ENCODE measurements at regions not wholly inside any gene's neighbourhood (a gene's known extent, or its start where the extent isn't known, plus 50 kb on each side); places are given as distances from the start of the nearest gene placed in this dataset.
"Not testable (repeated sequence)": the region's sequence is repeated elsewhere in the genome, so short reads cannot be mapped to it uniquely, and the experiment has no call there.

- Mint-ChIP-seq H3K36me3 (ENCODE audit: low read depth) (no peaks in the 10 kb centered on the region), H3K27me3 (ENCODE audit: low read depth) (no peaks in the 10 kb centered on the region), H3K4me1 (ENCODE audit: low read depth) (no peaks in the 10 kb centered on the region), H3K4me3 (no peak overlapping the region), H3K9me3 (peaks cover 16% of the 10 kb centered on the region), H3K27ac (no peak overlapping the region)
These were observed 325.3 kb upstream of the LRRC4C start for GRCh38 chr11:41784513-41785335.

- H3K36me3 Mint-ChIP-seq (ENCODE audit: low read depth), result no peaks in the 10 kb centered on the region
- no peak overlapping the region for H3K27ac Mint-ChIP-seq
- H3K9me3 Mint-ChIP-seq, result peaks cover 16% of the 10 kb centered on the region
- H3K27me3 Mint-ChIP-seq (ENCODE audit: low read depth), result no peaks in the 10 kb centered on the region
- H3K4me1 Mint-ChIP-seq (ENCODE audit: low read depth), result no peaks in the 10 kb centered on the region
- no peak overlapping the region for H3K4me3 Mint-ChIP-seq
These were observed 326.6 kb upstream of the LRRC4C start for GRCh38 chr11:41786087-41786486.

GRCh38 chr11:41788177-41788576 is 328.7 kb upstream of the LRRC4C start:
- no peaks in the 10 kb centered on the region for H3K4me1 Mint-ChIP-seq (ENCODE audit: low read depth)
- peaks cover 7% of the 10 kb centered on the region for H3K9me3 Mint-ChIP-seq
- no peaks in the 10 kb centered on the region for H3K27me3 Mint-ChIP-seq (ENCODE audit: low read depth)
- H3K27ac Mint-ChIP-seq, result no peak overlapping the region
- no peak overlapping the region for H3K4me3 Mint-ChIP-seq
- no peaks in the 10 kb centered on the region for H3K36me3 Mint-ChIP-seq (ENCODE audit: low read depth)

GRCh38 chr11:41789376-41789775 is 329.9 kb upstream of the LRRC4C start:
- Mint-ChIP-seq H3K4me1 (ENCODE audit: low read depth) (no peaks in the 10 kb centered on the region), H3K9me3 (peaks cover 8% of the 10 kb centered on the region), H3K36me3 (ENCODE audit: low read depth) (no peaks in the 10 kb centered on the region), H3K4me3 (no peak overlapping the region), H3K27me3 (ENCODE audit: low read depth) (no peaks in the 10 kb centered on the region), H3K27ac (no peak overlapping the region)

- no peak overlapping the region for H3K4me3 Mint-ChIP-seq
- no peaks in the 10 kb centered on the region for H3K36me3 Mint-ChIP-seq (ENCODE audit: low read depth)
- no peaks in the 10 kb centered on the region for H3K27me3 Mint-ChIP-seq (ENCODE audit: low read depth)
- H3K27ac Mint-ChIP-seq, result no peak overlapping the region
- no peaks in the 10 kb centered on the region for H3K4me1 Mint-ChIP-seq (ENCODE audit: low read depth)
- peaks cover 12% of the 10 kb centered on the region for H3K9me3 Mint-ChIP-seq
These were observed 335.6 kb upstream of the LRRC4C start for GRCh38 chr11:41795004-41795403.

GRCh38 chr11:41799754-41800153 is 340.3 kb upstream of the LRRC4C start:
- Mint-ChIP-seq H3K4me3 (no peak overlapping the region), H3K4me1 (ENCODE audit: low read depth) (no peaks in the 10 kb centered on the region), H3K9me3 (peaks cover 22% of the 10 kb centered on the region), H3K36me3 (ENCODE audit: low read depth) (no peaks in the 10 kb centered on the region), H3K27ac (no peak overlapping the region), H3K27me3 (ENCODE audit: low read depth) (no peaks in the 10 kb centered on the region)

GRCh38 chr11:41803895-41804294 is 344.4 kb upstream of the LRRC4C start:
- Mint-ChIP-seq H3K27ac (no peak overlapping the region), H3K27me3 (ENCODE audit: low read depth) (no peaks in the 10 kb centered on the region), H3K4me1 (ENCODE audit: low read depth) (no peaks in the 10 kb centered on the region), H3K4me3 (no peak overlapping the region), H3K36me3 (ENCODE audit: low read depth) (no peaks in the 10 kb centered on the region), H3K9me3 (peaks cover 24% of the 10 kb centered on the region)

- Mint-ChIP-seq H3K27ac (no peak overlapping the region), H3K9me3 (peaks cover 19% of the 10 kb centered on the region), H3K4me3 (no peak overlapping the region), H3K4me1 (ENCODE audit: low read depth) (no peaks in the 10 kb centered on the region), H3K36me3 (ENCODE audit: low read depth) (no peaks in the 10 kb centered on the region), H3K27me3 (ENCODE audit: low read depth) (no peaks in the 10 kb centered on the region)
These were observed 356.9 kb upstream of the LRRC4C start for GRCh38 chr11:41816396-41816795.

- not testable (repeated sequence) for H3K27me3 Mint-ChIP-seq (ENCODE audit: low read depth); H3K36me3 Mint-ChIP-seq (ENCODE audit: low read depth); H3K27ac Mint-ChIP-seq; H3K4me1 Mint-ChIP-seq (ENCODE audit: low read depth); H3K4me3 Mint-ChIP-seq
- H3K9me3 Mint-ChIP-seq, result peaks cover 37% of the 10 kb centered on the region
These were observed 364.8 kb upstream of the LRRC4C start for GRCh38 chr11:41824287-41824686.

- Mint-ChIP-seq H3K9me3 (peaks cover 40% of the 10 kb centered on the region), H3K36me3 (ENCODE audit: low read depth) (no peaks in the 10 kb centered on the region), H3K27me3 (ENCODE audit: low read depth) (no peaks in the 10 kb centered on the region), H3K4me3 (no peak overlapping the region), H3K27ac (no peak overlapping the region), H3K4me1 (ENCODE audit: low read depth) (no peaks in the 10 kb centered on the region)
These were observed 366.6 kb upstream of the LRRC4C start for GRCh38 chr11:41826085-41826484.

- no peak overlapping the region for H3K27ac Mint-ChIP-seq
- H3K4me3 Mint-ChIP-seq, result no peak overlapping the region
- no peaks in the 10 kb centered on the region for H3K27me3 Mint-ChIP-seq (ENCODE audit: low read depth)
- H3K36me3 Mint-ChIP-seq (ENCODE audit: low read depth), result no peaks in the 10 kb centered on the region
- H3K9me3 Mint-ChIP-seq, result peaks cover 24% of the 10 kb centered on the region
- no peaks in the 10 kb centered on the region for H3K4me1 Mint-ChIP-seq (ENCODE audit: low read depth)
These were observed 377.0 kb upstream of the LRRC4C start for GRCh38 chr11:41836431-41836830.

- Mint-ChIP-seq H3K27ac (no peak overlapping the region), H3K4me1 (ENCODE audit: low read depth) (no peaks in the 10 kb centered on the region), H3K4me3 (no peak overlapping the region), H3K9me3 (peaks cover 18% of the 10 kb centered on the region), H3K36me3 (ENCODE audit: low read depth) (no peaks in the 10 kb centered on the region), H3K27me3 (ENCODE audit: low read depth) (no peaks in the 10 kb centered on the region)
These were observed 383.2 kb upstream of the LRRC4C start for GRCh38 chr11:41842673-41843072.

GRCh38 chr11:41845066-41845465 is 385.6 kb upstream of the LRRC4C start:
- Mint-ChIP-seq H3K27ac (no peak overlapping the region), H3K4me3 (no peak overlapping the region), H3K36me3 (ENCODE audit: low read depth) (no peaks in the 10 kb centered on the region), H3K27me3 (ENCODE audit: low read depth) (no peaks in the 10 kb centered on the region), H3K9me3 (peaks cover 18% of the 10 kb centered on the region), H3K4me1 (ENCODE audit: low read depth) (no peaks in the 10 kb centered on the region)

GRCh38 chr11:41848349-41848748 is 388.9 kb upstream of the LRRC4C start:
- H3K9me3 Mint-ChIP-seq, result peaks cover 20% of the 10 kb centered on the region
- H3K36me3 Mint-ChIP-seq (ENCODE audit: low read depth), result no peaks in the 10 kb centered on the region
- H3K27ac Mint-ChIP-seq, result no peak overlapping the region
- H3K4me1 Mint-ChIP-seq (ENCODE audit: low read depth), result no peaks in the 10 kb centered on the region
- no peak overlapping the region for H3K4me3 Mint-ChIP-seq
- no peaks in the 10 kb centered on the region for H3K27me3 Mint-ChIP-seq (ENCODE audit: low read depth)

- Mint-ChIP-seq H3K4me1 (ENCODE audit: low read depth) (no peaks in the 10 kb centered on the region), H3K9me3 (peaks cover 24% of the 10 kb centered on the region), H3K27me3 (ENCODE audit: low read depth) (no peaks in the 10 kb centered on the region), H3K36me3 (ENCODE audit: low read depth) (no peaks in the 10 kb centered on the region), H3K4me3 (no peak overlapping the region), H3K27ac (no peak overlapping the region)
These were observed 389.8 kb upstream of the LRRC4C start for GRCh38 chr11:41849250-41849649.

- H3K27me3 Mint-ChIP-seq (ENCODE audit: low read depth), result no peaks in the 10 kb centered on the region
- H3K4me3 Mint-ChIP-seq, result no peak overlapping the region
- H3K9me3 Mint-ChIP-seq, result peaks cover 16% of the 10 kb centered on the region
- no peaks in the 10 kb centered on the region for H3K4me1 Mint-ChIP-seq (ENCODE audit: low read depth)
- H3K36me3 Mint-ChIP-seq (ENCODE audit: low read depth), result no peaks in the 10 kb centered on the region
- H3K27ac Mint-ChIP-seq, result no peak overlapping the region
These were observed 392.3 kb upstream of the LRRC4C start for GRCh38 chr11:41851743-41852142.

All from T-helper 1 cell treated with Interleukin-12 subunit alpha and Interleukin-12 subunit beta and Interleukin-4 antibody, amounts not matched to agents 30 μg/mL and 1 μg/mL, for 36 hours (primary cell).